ENCODE measurements at regions not wholly inside any gene's neighbourhood (a gene's known extent, or its start where the extent isn't known, plus 50 kb on each side); places are given as distances from the start of the nearest gene placed in this dataset.

DNA sequence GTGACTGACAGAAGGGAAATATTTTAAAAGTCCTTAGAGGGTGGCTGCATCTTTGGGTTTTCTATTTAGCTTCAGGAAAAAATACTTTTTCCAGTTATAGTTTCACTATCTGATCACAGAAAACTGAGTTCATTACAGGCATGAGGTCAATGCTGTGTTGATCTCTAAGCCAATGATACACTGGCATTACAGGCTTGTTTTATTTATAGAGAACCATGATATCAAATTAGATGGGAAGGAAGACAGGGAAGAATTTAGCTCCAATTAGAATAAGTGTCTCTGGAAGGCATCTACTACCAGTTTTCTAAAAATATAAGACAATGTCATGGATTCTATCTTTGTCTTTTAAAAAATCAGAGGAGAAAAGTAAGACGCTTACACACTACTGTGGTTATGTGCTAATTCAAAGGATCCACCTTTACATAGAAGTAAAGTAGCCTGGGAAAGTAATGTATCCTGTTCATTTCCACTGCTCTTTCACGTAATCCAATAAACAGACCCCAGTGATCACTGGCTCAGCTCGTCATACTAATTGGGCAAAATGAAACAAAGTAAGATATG lies 344.5 kb upstream of the PPARGC1A start:
- TF ChIP-seq, protein P1, sequence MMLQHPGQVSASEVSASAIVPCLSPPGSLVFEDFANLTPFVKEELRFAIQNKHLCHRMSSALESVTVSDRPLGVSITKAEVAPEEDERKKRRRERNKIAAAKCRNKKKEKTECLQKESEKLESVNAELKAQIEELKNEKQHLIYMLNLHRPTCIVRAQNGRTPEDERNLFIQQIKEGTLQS (IDR thresholded peaks at IDR 0.05): no peak
- no peak for TF ChIP-seq RXRA (IDR thresholded peaks at IDR 0.05)
- no peak for TF ChIP-seq HNF4G (IDR thresholded peaks at IDR 0.05)
- no peak for TF ChIP-seq FOXA2 (IDR thresholded peaks at IDR 0.05)
- no peak for TF ChIP-seq RAD21 (IDR thresholded peaks at IDR 0.05)
- TF ChIP-seq GABPA (IDR thresholded peaks at IDR 0.05 in 1 of 2, conservative IDR thresholded peaks at IDR 0.05 in 1 of 2): no peak
- TF ChIP-seq HNF4A (conservative IDR thresholded peaks at IDR 0.05): no peak
- TF ChIP-seq YY1 (IDR thresholded peaks at IDR 0.05): no peak
- TF ChIP-seq, protein P2, sequence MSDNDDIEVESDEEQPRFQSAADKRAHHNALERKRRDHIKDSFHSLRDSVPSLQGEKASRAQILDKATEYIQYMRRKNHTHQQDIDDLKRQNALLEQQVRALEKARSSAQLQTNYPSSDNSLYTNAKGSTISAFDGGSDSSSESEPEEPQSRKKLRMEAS (IDR thresholded peaks at IDR 0.05): no peak
- TF ChIP-seq EGR1 (IDR thresholded peaks at IDR 0.05; ENCODE audit: low read depth in 2 of 2): no peak
- TF ChIP-seq, protein P3, sequence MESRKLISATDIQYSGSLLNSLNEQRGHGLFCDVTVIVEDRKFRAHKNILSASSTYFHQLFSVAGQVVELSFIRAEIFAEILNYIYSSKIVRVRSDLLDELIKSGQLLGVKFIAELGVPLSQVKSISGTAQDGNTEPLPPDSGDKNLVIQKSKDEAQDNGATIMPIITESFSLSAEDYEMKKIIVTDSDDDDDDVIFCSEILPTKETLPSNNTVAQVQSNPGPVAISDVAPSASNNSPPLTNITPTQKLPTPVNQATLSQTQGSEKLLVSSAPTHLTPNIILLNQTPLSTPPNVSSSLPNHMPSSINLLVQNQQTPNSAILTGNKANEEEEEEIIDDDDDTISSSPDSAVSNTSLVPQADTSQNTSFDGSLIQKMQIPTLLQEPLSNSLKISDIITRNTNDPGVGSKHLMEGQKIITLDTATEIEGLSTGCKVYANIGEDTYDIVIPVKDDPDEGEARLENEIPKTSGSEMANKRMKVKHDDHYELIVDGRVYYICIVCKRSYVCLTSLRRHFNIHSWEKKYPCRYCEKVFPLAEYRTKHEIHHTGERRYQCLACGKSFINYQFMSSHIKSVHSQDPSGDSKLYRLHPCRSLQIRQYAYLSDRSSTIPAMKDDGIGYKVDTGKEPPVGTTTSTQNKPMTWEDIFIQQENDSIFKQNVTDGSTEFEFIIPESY (IDR thresholded peaks at IDR 0.05): no peak
- no peak for TF ChIP-seq SP1 (IDR thresholded peaks at IDR 0.05)
- TF ChIP-seq, protein P4, sequence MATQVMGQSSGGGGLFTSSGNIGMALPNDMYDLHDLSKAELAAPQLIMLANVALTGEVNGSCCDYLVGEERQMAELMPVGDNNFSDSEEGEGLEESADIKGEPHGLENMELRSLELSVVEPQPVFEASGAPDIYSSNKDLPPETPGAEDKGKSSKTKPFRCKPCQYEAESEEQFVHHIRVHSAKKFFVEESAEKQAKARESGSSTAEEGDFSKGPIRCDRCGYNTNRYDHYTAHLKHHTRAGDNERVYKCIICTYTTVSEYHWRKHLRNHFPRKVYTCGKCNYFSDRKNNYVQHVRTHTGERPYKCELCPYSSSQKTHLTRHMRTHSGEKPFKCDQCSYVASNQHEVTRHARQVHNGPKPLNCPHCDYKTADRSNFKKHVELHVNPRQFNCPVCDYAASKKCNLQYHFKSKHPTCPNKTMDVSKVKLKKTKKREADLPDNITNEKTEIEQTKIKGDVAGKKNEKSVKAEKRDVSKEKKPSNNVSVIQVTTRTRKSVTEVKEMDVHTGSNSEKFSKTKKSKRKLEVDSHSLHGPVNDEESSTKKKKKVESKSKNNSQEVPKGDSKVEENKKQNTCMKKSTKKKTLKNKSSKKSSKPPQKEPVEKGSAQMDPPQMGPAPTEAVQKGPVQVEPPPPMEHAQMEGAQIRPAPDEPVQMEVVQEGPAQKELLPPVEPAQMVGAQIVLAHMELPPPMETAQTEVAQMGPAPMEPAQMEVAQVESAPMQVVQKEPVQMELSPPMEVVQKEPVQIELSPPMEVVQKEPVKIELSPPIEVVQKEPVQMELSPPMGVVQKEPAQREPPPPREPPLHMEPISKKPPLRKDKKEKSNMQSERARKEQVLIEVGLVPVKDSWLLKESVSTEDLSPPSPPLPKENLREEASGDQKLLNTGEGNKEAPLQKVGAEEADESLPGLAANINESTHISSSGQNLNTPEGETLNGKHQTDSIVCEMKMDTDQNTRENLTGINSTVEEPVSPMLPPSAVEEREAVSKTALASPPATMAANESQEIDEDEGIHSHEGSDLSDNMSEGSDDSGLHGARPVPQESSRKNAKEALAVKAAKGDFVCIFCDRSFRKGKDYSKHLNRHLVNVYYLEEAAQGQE (IDR thresholded peaks at IDR 0.05): no peak
- Histone ChIP-seq H3K9ac (ENCODE audit: low read depth in 1 of 2, low read length in 2 of 2) (no peak overlapping the region), H3K9me3 (ENCODE audit: control insufficient read depth in 4 of 4, low read length in 3 of 4) (no peaks in the 10 kb centered on the region), H3K4me1 (ENCODE audit: control insufficient read depth in 4 of 4, insufficient read depth in 4 of 4, low read length in 3 of 4) (peaks cover 5 to 26% (median 15%) of the 10 kb centered on the region in 4 donors), H3K4me3 (ENCODE audit: low read depth in 1 of 3, low read length in 3 of 3) (no peak overlapping the region), H3K27ac (ENCODE audit: low read depth in 1 of 2, low read length in 2 of 2) (no peak overlapping the region), H3K27me3 (ENCODE audit: control insufficient read depth in 4 of 4, insufficient read depth in 4 of 4, low read length in 3 of 4) (no peaks in the 10 kb centered on the region), H3K36me3 (ENCODE audit: control insufficient read depth in 4 of 4, insufficient read depth in 3 of 4, low read depth in 1 of 4, low read length in 3 of 4) (no peaks in the 10 kb centered on the region)
- DNase-seq (ENCODE audit: low spot score): no peak
- 94% methylated on average over 3 of the region's 3 CpGs for WGBS

DNA sequence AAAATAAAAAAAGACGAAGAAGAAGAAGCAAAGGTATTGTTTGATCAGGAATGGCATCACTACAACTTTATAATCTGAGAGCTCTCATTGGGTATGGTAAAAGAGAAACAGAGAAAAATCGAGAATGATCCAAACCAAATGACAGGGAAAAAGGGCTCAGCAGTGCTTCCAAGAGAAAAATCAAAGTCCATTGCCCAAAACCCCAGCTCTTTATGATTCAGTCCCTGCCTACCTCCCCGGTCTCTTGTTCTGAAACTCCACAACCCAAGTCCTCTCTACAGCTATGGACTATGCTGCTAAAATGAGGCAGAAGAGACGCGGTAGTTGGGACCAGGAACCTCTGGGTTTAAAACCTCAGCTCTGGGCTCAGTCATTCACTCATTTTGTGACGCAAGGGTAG lies 341.1 kb upstream of the PPARGC1A start:
- no peaks in the 10 kb centered on the region for H3K27me3 ChIP-seq (ENCODE audit: control insufficient read depth in 4 of 4, insufficient read depth in 4 of 4, low read length in 3 of 4)
- H3K27ac ChIP-seq (ENCODE audit: low read depth in 1 of 2, low read length in 2 of 2): peak overlapping the region; percentile 61 to 63
- peaks cover 5 to 33% (median 19%) of the 10 kb centered on the region in 4 donors for H3K4me1 ChIP-seq (ENCODE audit: control insufficient read depth in 4 of 4, insufficient read depth in 4 of 4, low read length in 3 of 4)
- H3K9ac ChIP-seq (ENCODE audit: low read depth in 1 of 2, low read length in 2 of 2): no peak overlapping the region
- H3K9me3 ChIP-seq (ENCODE audit: control insufficient read depth in 4 of 4, low read length in 3 of 4): no peaks in the 10 kb centered on the region
- WGBS: 61% methylated on average over 6 of the region's 6 CpGs
- no peaks in the 10 kb centered on the region for H3K36me3 ChIP-seq (ENCODE audit: control insufficient read depth in 4 of 4, insufficient read depth in 3 of 4, low read depth in 1 of 4, low read length in 3 of 4)
- no peak for DNase-seq (ENCODE audit: low spot score)
- TF ChIP-seq TAF1 (conservative IDR thresholded peaks at IDR 0.05) (no peak), RAD21 (IDR thresholded peaks at IDR 0.05) (peak in 1 of 2 donors; percentile 25), SP1 (IDR thresholded peaks at IDR 0.05) (peak; percentile 66), HNF4A (conservative IDR thresholded peaks at IDR 0.05) (peak; percentile 57 to 72), HNF4G (IDR thresholded peaks at IDR 0.05) (peak; percentile 44)
- no peak overlapping the region for H3K4me3 ChIP-seq (ENCODE audit: low read depth in 1 of 3, low read length in 3 of 3)
